Adrenal gland (tissue), 5 donors: ENCODE measurements at regions not wholly inside any gene's neighbourhood (a gene's known extent, or its start where the extent isn't known, plus 50 kb on each side); places are given as distances from the start of the nearest gene placed in this dataset.

Experiments
- POLR2A ChIP-seq, 2 donors: fragments of 450-650 bp; IDR thresholded peaks; one replicate each; pipeline ENCODE4 v1.6.1; 2017; ENCODE audit warnings: antibody characterized with exemption in 2 of 2, mild to moderate bottlenecking in 2 of 2, moderate library complexity in 1 of 2
- TF ChIP-seq, protein P1 (sequence below), 6 experiments: fragments of 450-650 bp in 4 of 6; fragments of 200-600 bp in 2 of 6; sonication (generic) in 1 of 6; IDR thresholded peaks; 1 replicate in 5 of 6; 2 replicates in 1 of 6; pipeline versions ENCODE4 v1.5.1 to v1.8.0; 2016 to 2021; ENCODE audit warnings: antibody characterized with exemption in 6 of 6, mild to moderate bottlenecking in 2 of 6, moderate library complexity in 1 of 6
- donor health status: DM: no; HTN: no; CAD: no.

DNA sequence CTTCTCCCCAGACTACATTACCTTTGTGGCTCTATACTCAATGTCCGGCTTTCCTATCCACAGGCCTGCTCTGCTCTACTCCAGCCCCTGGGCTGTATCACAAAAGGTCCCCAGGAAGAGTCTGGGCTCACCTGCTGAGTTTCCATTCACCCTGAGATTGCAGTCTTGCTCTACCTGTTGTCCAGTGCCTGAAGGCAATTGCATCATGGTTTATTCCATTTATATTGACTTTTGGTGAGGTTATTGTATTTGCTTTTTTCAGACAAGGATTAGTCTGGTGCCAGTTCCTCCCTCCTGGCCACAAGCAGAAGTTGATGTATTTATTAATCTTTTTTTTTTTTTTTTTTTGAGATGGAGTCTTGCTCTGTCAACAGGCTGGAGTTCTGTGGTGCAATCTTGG is 273.1 kb downstream of the XPNPEP1 start:
- TF ChIP-seq, protein P1, sequence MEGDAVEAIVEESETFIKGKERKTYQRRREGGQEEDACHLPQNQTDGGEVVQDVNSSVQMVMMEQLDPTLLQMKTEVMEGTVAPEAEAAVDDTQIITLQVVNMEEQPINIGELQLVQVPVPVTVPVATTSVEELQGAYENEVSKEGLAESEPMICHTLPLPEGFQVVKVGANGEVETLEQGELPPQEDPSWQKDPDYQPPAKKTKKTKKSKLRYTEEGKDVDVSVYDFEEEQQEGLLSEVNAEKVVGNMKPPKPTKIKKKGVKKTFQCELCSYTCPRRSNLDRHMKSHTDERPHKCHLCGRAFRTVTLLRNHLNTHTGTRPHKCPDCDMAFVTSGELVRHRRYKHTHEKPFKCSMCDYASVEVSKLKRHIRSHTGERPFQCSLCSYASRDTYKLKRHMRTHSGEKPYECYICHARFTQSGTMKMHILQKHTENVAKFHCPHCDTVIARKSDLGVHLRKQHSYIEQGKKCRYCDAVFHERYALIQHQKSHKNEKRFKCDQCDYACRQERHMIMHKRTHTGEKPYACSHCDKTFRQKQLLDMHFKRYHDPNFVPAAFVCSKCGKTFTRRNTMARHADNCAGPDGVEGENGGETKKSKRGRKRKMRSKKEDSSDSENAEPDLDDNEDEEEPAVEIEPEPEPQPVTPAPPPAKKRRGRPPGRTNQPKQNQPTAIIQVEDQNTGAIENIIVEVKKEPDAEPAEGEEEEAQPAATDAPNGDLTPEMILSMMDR (IDR thresholded peaks at IDR 0.05), result no peak
- TF ChIP-seq POLR2A (IDR thresholded peaks at IDR 0.05), result no peak
